GM21367 (cell line): ENCODE measurements at regions not wholly inside any gene's neighbourhood (a gene's known extent, or its start where the extent isn't known, plus 50 kb on each side); places are given as distances from the start of the nearest gene placed in this dataset.

Experiments used
- ATAC-seq: cut with Tn5 transposase; IDR thresholded peaks from one replicate; pipeline ENCODE4 v1.9.1; 2021; ENCODE audit not compliant: unreplicated experiment

GRCh38 chr12:115657081-115658013 is 620.1 kb downstream of the MED13L start:
- no peak for ATAC-seq

GRCh38 chr12:115650026-115650425 is 627.5 kb downstream of the MED13L start:
- ATAC-seq: no peak

GRCh38 chr12:115648463-115648862 is 629.0 kb downstream of the MED13L start:
- no peak for ATAC-seq

GRCh38 chr12:115646210-115646609 is 631.3 kb downstream of the MED13L start:
- no peak for ATAC-seq

GRCh38 chr12:115640929-115641328 is 636.6 kb downstream of the MED13L start:
- no peak for ATAC-seq

- no peak for ATAC-seq
Observed at GRCh38 chr12:115639648-115640012, 637.9 kb downstream of the MED13L start.

- ATAC-seq: no peak
Observed at GRCh38 chr12:115638733-115639647, 638.5 kb downstream of the MED13L start.

- ATAC-seq: no peak
Observed at GRCh38 chr12:115636546-115636945, 640.9 kb downstream of the MED13L start.

- ATAC-seq: no peak
Observed at GRCh38 chr12:115632308-115632707, 645.2 kb downstream of the MED13L start.

GRCh38 chr12:115630136-115630535 is 647.4 kb downstream of the MED13L start:
- no peak for ATAC-seq

- ATAC-seq: no peak
Observed at GRCh38 chr12:115626210-115626609, 651.3 kb downstream of the MED13L start.

GRCh38 chr12:115623764-115624334 is 653.6 kb downstream of the MED13L start:
- no peak for ATAC-seq

- ATAC-seq: no peak
Observed at GRCh38 chr12:115623275-115623674, 654.2 kb downstream of the MED13L start.

- ATAC-seq: no peak
Observed at GRCh38 chr12:115620816-115621215, 656.7 kb downstream of the MED13L start.

- ATAC-seq: no peak
Observed at GRCh38 chr12:115619889-115620288, 657.6 kb downstream of the MED13L start.

GRCh38 chr12:115619061-115619460 is 658.4 kb downstream of the MED13L start:
- ATAC-seq: no peak

- no peak for ATAC-seq
Observed at GRCh38 chr12:115618105-115618504, 659.4 kb downstream of the MED13L start.

- ATAC-seq: no peak
Observed at GRCh38 chr12:115617391-115617790, 660.1 kb downstream of the MED13L start.

- no peak for ATAC-seq
Observed at GRCh38 chr12:115611477-115611876, 666.0 kb downstream of the MED13L start.

- ATAC-seq: no peak
Observed at GRCh38 chr12:115609347-115609746, 668.1 kb downstream of the MED13L start.

GRCh38 chr12:115606040-115606439 is 671.5 kb downstream of the MED13L start:
- ATAC-seq: no peak
